Glomerular visceral epithelial cell (primary cell): ENCODE measurements at regions not wholly inside any gene's neighbourhood (a gene's known extent, or its start where the extent isn't known, plus 50 kb on each side); places are given as distances from the start of the nearest gene placed in this dataset.

Experiments used
- DNase-seq: peaks from one replicate; pipeline ENCODE4 v3.0.0-alpha.2; 2016; ENCODE audit errors: extremely low spot score

DNA sequence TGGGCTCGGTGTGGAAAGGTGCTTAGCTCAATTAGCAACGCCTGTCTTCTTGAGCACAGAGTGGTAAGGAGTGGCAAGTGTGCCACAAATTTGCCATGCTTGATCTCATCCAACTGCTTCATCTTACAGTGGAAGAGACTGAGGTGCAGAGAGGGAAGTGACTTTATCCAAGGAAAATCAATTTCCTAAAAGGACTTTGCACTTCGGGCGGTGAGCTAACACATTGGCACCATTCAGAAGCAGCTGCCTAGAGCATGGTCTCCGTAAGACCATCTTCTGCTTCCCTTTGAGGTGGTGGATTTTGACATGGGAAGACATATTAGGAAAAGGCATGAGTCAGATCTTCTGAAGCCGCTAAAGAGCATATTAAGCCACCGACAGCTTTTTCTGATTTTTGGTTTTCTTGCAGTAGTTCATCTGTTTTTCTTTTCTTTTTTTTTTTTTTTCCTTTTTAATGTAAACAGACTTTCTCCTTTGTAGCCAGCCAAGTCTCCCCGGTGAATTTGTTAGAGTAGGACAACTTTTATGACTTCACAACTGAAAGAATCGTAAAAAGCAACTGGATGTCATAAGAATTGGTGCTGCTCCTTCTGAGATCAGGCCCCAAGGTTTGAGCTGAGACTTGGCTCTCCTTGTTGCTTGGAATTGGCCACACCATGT lies 273.2 kb downstream of the CDC5L start:
- DNase-seq: no peak

DNA sequence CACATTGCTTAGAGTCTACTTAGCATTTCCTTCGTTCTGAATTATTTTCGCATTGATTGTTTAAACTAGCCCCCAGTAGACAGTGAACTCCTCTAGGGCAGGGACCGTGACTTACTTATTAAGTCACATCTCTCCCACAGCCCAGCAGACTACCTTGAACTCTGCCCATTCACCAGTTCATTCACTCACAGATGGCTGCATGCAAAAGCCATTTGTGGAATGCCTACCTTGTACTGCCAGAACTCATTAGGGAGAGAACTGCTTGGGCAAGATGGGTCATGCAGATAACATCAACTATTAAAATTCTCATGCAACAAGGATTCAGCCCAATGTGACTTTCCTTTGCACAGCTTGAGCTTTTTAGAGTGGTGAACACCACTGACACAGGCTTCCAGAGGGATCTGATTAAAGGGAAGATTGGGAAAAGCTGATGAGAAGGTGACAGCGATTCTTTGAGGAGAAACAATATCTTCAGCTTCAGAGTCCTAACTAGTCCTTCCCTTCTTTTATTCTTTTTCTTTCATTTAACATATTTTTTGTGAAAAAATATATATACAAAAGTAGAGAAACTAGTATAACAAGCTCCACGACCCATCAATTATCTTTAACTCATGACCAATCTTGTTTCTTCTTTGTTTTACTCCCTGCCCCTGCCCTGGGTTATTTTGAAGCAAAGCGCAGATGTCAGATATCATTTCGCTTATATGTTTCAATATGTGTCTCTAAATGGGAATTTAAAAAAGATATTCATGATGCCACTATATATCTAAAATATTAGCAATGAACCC lies 273.9 kb downstream of the CDC5L start:
- peak; percentile 86 for DNase-seq

DNA sequence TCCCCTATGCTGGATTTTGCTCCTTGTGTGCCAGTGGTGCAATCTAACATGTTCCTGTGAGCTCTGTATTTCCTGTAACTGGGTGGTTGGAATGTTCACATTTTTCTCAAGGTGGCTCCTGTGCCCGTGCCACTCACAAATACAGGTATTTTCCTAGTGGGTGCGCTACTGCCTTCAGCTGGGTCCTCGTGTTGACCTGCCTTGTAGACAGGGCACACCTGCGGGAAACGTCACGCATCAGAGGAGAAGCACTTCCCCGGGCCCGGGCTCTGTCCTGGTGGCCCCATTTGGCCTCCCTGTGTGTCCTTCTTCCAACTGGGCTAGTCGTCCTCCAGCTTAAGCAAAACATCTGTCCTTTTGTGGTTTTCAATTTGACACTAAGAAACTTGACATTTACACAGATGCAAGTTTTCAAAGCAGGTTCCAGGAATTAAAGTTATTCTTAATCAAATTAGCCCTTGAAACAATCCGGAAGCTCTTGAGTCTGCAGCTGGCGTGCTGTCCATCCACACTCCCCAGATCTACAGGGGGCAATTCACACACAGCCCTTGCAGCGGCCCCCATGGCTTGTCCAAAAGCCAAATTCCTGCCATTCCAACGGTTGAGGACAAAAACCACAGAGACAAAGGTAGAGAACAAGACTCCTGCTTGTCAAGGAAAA lies 275.1 kb downstream of the CDC5L start:
- peak; percentile 97 for DNase-seq

DNA sequence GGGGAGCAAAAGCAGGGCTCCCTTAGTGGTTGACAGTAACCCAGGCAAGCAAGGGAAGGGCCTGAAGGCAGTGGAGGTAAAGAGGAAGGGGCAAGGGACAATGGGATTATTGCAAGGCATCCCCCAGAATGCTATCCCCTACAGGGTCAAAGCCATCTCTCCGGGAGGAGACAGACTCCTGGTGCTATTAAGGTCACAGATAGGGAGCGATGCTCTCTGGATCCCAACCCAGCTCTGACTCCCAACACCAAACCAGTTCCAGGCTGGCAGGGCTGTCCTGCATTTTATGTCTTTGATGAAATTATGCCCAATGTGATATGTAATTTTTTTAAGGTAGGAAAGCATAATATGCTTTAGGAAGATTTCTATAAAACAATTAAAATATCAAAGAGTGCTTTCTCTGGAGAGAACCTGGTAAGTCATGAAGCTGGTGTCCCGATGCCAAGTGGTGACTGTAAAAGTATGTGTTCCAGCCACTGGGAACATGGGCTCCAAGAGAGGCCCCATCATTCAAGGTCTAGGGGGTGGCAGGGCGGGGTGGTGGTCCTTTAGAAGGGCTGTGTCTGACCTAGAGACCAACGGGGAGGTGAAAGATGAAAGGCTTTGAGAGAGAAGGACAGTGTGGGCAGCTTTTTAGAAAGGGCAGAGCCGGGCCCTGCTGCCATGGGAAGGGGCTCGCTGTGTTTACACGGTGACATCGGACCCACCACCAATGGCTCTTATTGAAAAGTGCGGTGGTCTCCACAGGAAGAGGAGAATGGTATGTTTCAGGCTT lies 276.5 kb downstream of the CDC5L start:
- DNase-seq: no peak

DNA sequence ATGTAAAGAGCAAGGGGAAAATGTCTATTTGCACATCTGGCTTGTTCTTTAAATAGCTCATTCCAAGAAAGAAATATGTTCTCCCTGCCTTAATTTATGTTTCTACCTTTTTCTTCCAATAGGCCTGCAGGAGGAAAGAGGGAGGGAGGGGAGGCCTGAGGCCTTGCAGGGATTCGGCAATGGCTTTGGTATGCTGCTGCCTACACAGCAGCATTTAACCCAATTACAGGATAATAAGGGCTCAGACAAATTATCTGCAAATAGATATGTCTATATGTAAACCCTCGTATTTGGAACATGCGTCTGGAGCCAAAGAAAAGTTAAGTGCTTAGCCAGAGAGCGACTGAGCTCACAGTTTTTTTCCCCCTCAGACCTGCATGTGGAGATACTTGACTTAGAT lies 277.2 kb downstream of the CDC5L start:
- no peak for DNase-seq

DNA sequence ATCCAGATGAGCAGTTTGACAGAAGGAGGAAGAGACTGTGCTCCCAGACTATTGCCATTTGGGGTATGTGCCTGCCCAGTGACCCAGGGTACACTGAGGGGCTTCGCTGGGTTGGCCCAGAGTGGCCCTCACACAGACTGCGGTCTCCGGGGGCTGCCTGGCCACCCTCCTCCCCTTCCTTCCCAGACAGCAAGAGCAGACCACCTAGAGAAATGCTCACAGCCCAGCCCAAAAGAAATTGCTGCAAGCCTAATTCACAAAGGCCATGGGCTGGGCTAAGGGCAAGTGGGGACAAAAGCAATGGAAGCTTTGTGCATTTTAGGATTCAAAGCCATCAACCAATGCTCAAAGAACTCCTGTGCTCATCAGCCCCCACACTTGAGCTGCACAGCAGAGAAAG lies 277.6 kb downstream of the CDC5L start:
- no peak for DNase-seq

DNA sequence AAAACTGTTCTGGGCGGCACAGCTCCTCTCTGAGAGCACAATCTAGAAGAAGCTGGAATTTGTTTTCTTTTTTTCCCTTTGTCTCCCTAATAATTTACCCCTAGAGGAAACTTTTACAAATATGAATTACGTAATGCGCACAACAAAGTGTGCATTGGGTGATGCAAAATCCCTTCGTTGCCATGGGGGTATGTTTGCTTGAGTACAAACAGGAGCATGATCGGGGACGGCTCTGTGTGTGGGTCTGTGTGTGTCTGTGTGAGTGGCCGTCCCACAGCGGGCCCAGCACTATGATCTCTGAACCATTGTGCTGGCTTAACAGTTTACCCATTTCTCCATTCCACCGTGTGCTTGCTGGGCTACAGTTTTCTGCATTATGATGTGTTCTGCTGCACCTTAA lies 278.2 kb downstream of the CDC5L start:
- DNase-seq: no peak

DNA sequence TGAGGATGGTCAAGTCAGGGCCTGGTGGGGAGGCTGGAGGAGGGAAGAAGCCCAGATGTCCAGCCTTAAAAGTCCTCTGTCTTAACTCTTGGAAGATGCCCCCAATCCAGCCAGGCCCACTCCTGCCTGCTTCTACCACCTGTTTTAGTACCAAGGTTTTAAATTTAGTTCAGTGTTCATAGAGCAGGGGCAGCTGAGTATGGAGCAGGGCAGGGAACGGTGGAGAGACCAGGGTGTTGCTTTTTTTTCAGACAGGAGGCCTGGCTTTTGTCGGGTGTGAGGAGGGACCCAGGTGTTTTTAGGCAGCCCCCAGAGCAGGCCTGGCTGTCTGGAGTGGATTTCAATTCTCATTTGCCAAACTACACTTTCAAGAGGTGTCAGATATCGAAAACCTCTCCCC lies 278.8 kb downstream of the CDC5L start:
- no peak for DNase-seq

DNA sequence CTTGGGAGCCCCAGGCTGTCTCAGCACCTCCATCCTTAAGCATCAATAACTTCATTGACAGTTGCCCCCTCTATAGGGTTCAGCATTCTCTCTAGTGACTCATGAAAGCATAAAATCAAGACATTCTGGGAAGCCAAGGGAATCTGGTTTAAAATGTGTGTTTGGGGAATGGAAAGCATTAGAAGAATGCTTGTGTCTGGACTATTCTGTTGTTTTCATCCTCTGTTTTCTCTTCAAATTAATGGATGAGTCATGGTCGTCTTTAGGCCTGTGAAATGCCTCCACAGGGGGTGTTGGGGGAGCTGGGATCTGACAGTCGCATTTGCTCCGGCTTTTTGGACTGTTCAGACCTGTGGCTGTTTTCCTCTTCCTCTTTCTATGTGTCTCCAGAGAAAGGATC lies 279.7 kb downstream of the CDC5L start:
- peak; percentile 87 for DNase-seq

DNA sequence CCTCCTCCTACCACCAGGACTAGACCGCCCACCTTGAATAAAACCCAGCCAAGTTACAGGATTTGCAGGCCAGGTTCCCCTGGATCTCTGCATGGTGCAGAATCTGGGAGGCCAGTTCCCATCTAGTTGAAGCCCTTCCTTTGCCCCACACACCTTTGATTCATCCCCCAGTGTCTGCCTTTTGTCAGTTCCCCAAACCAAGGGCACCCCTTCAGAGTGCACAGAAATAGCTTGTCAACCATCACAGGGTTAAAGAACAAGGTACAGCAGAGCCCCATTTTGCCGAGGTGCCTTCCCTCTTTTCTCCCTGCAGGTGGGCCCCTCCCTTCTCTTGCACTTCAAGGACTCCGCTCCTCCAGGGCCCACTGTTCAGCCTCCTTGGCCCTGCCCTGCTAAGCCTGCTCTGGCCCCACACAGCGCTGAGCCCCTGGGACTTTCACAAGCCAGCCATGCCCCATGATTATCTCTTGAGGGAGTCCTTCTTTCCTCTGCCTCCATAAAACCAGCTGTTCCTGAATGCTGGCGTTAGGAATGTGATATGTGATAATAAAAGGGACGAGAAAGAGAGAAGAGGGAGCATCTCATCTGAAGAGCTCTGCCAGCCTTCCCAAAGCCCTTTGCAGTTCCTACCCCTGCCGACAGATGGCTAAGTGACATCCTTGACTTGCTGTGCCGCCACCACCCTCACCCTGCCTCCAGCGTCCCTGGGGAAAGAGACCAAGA lies 280.3 kb downstream of the CDC5L start:
- no peak for DNase-seq

DNA sequence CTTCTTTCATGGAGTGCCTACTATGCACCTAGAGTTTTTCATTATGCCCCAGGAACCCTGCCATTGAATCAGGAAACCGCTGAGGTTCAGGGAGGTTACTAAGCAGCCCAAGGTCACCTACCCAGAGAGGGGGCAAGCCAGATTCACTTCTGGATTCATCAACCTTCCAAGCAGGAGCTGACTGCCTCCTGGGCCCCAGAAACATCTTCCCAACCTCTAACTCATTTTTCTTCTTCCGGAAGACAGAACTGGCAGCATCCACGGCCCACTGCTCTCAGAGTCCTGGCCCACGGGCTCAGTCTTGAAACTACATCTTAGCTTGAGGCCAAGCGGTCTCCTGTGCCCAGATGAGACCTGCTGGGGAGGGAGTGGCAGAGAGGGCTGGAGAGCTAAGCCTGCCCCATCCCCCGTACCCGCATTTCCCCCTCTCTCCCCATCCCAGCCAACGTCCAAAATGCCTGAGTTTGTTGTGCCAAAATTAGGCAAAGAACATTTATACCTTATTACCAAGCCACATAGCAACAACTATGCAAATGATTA lies 281.0 kb downstream of the CDC5L start:
- DNase-seq: no peak

DNA sequence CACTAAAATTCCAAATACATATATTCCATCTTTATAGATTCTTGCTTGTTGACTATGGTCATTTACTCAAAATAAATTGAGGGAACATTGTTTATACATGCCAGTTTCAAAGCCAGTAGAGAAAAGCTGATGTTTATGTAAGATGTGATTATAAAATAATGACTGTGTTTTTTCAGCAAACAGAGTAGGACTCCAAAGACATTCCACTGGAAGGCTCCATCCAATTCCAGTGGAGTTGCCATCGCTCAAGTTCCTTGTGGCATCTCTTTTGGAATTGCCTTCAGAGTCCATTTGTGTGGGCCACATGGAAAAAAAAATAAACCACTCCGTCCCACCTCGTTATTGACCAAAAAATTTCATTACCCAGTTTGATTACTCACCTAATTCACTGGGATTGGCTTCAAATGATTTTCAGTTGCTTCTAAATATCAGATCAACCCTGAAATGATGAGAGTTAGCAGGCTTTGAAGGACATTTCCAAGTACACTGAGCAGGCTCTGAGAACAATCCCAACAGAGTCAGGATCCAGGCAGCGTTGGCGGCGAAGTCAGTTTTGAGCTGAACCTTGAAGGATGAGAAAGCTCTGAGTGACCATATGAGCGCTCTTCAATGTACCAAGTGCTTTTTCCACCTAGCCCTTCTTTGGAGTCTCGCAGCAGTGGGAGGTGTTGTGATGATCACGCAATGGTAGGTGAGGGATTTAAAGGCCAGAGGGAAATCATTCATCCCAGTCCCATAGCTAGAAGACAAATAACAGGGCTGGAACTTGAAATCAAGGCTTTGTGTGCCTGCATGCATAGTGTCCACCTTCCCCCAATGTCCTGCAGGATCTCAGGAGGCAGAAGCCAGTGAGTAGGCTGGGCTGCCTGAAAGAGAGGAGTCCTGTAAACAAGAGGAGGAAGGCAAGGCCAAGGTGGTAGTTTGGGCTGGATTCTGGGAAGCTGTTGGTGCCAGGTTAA lies 281.7 kb downstream of the CDC5L start:
- no peak for DNase-seq

DNA sequence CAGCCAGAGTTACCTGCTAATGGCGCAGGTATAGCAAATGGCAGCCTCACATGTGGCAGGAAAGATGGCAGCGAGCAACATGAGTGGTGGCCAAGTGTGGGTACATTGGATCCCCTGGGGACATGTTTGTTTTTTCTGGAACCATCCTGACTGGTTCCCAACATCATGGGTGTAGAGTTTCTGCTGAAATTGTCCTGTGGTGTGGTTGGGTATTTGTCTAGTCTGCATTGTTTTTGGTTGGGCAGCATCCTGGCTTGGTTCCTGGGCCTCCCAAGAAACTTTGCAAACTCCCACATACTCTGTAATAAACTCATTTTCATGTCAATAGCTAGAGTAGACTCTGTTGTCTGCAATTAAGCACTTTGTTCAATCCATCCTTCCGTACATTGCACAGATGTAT lies 282.6 kb downstream of the CDC5L start:
- DNase-seq: no peak

DNA sequence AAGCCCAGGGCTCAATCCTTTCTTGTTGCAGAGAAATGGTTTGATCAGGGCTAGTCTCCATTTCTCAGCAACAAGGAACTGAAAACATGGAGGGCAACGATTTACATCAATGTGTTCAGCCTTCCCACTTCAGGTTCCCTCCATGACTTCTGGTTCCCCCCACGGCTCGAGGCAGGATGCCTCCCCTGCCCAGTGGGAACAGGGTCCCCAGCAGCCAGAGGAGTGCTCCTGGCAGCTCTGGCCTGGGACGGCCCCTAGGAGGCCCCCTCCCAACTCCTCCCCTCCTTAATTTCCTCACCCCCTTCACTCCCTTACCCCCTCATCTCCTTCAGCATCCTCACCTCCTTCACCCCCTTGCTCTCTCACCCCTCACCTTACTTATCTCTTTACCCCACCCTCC lies 283.8 kb downstream of the CDC5L start:
- no peak for DNase-seq

DNA sequence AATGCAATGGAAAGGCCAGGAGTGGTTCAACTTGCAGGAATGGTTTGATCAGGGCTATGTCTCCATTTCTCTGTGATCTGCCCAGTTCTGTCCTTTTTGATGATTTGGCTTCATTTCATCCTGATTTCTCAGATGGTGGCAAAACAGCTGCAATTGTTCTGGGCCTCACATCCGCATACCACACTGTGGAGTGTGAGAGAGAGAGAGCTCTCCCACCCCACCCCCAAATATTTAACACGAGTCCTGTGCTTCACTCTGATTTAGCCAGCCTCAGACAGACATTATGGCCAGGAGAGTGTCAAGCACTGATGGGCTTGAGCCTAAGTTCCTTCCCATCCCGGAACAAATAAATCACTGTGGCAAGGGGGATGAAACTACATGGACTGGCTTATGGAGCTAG lies 284.6 kb downstream of the CDC5L start:
- DNase-seq: no peak

DNA sequence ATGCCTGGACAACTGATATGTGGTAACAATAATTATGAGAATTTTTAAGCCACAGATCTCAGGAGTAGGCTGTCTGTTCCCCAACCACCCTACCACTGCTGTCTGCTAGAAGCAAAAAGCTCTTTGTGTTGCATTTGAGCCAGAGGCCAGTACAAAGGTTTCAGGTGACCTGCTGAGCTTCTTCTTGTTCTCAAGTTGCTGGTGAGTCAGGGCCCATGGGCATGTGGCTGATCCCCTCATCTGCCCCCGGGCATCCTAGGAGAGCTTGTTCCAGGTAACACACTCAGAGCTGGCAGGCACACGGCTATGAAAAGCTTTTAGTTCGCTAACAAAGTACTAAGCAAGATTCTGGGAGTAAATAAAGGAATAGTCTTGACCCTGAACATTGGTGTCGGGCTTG lies 285.3 kb downstream of the CDC5L start:
- no peak for DNase-seq

DNA sequence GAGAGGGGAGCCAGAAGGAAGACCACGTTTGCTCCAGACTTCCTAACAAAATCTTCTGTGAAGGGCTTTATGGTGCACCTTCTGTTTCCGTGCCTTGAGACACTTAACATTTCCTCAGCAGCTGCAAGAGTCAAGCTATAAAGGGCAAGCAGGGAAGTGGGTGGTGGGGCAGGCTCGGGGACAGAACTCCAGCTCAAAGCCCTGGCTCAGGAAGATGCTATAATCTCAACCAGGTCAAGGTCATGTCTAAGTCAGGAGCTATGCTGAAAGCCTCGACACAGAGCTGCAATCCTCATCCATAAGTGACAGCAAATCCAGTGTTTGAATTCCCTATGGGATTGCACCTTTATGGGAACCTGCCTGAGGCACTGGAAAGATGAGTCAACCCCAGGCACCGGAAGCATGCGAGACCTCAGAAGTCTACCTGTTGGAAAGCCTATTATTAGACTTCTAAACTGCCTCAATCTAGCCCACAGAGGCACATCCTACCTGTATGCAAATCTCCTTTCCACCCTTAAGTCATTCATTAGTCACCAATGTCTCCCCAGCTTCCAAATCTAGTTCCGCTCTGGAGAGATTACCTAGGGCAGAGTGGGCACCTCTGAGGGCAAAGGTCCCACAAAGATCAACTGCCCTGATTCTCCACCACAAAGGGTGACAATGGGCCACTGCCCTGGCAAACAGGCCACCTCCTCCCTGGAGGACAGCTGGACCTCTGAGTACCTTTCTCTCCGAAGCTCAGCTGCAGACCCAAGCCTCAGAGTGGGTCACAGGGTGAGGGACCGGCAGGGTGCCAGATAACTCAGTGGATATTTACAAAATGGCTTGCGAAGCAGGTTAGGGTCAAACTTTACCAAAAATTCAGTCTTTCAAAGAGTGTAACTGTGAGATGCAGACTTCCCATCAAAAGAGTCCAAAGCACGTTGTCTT lies 287.0 kb downstream of the CDC5L start:
- DNase-seq: no peak

DNA sequence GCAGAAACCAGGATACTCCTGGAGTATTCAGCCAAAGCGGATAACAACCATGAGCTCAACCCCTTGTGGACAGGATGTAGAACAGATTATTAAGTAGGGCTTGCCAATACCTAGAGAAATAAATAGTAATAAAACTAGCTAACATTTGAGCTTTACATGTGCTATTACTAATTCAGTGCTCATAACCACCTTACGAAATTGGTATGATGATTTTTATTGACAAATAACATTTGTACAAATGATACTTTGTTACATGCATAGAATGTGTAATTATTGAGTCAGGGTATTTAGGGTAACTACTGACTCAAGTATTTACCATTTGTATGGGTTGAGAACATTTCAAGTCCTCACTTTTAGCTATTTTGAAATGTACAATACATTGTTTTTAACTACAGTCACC lies 287.9 kb downstream of the CDC5L start:
- DNase-seq: no peak

DNA sequence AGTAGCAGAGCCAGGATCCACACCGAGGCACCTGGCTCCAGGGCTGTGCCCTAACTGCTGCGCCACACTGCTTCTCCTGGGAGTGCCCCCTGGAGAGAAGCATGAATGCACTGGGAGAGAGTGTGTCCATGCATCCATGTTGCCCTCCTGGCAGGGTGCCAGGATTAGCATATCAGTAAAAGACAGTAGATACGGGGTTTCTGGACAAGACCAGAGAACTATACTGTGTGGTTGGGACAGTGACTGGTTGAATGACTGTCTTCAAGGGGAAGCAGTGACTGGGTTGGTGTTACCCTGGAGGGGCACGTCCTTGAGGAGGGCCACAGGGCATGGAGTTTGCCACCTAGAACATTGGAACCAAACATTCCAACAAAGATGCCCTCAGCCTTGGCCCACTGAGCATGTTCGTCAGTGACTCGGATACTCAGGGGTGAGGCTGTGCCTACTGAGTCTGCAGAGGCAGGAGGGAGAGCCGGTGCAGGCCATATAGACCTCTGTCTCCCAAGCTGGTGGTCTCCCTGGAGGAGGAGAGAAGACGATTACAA lies 288.8 kb downstream of the CDC5L start:
- no peak for DNase-seq
